ENCODE measurements at regions not wholly inside any gene's neighbourhood (a gene's known extent, or its start where the extent isn't known, plus 50 kb on each side); places are given as distances from the start of the nearest gene placed in this dataset.

- POLR2A ChIA-PET: no interaction called here
- no peak overlapping the region for H3K4me3 ChIP-seq (ENCODE audit: low read depth, low read length)
- TF ChIP-seq CTCF (IDR thresholded peaks at IDR 0.05; ENCODE audit: low read depth, low read length): no peak
- no peak overlapping the region for H3K27ac ChIP-seq (ENCODE audit: low read depth, low read length)
- CTCF ChIA-PET: interaction anchor here (1.1 kb wide), 1 partner anchor 41 kb away, joined by 4 read pairs; no protein-coding TSS in a partner anchor
- H3K27me3 ChIP-seq (ENCODE audit: control insufficient read depth, insufficient read depth, low read length): peaks cover 26% of the 10 kb centered on the region
- DNase-seq (ENCODE audit: low read depth, low spot score): no peak
- H3K9me3 ChIP-seq (ENCODE audit: control insufficient read depth, insufficient read depth, low read length): peaks cover 2% of the 10 kb centered on the region; the same call in 1 of the 2 replicates
Observed at GRCh38 chr3:184472723-184473428, 88.7 kb upstream of the EPHB3 start.

DNA sequence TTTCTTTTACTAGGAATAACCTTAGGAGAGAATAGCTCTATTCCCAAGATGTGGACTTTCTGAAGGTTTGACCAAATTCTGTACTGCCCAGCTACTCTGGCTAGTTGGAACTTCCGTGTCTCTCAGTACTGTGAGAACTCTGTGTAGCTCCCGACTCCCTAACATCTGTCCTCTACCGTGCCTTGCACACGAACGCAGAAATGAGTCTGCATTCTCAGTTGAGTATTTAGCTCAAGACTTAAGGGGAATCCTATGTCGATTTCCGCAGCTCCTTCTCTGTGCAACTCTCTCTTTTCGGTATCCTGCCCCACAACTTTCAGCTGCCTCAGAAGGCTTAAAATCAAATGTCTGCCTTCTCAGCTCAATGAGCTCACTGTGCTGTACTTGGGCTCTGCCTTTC lies 86.7 kb upstream of the EPHB3 start:
- DNase-seq (ENCODE audit: low read depth, low spot score): no peak
- Histone ChIP-seq H3K9me3 (ENCODE audit: control insufficient read depth, insufficient read depth, low read length) (peaks cover 3% of the 10 kb centered on the region; the same call in 1 of the 2 replicates), H3K27me3 (ENCODE audit: control insufficient read depth, insufficient read depth, low read length) (peaks cover 31% of the 10 kb centered on the region), H3K27ac (ENCODE audit: low read depth, low read length) (no peak overlapping the region), H3K4me3 (ENCODE audit: low read depth, low read length) (no peak overlapping the region)
- no peak for TF ChIP-seq CTCF (IDR thresholded peaks at IDR 0.05; ENCODE audit: low read depth, low read length)
- CTCF ChIA-PET: interaction anchor here (0.6 to 2.5 kb wide), 5 partner anchors 39 to 595 kb away, joined by 3 to 11 read pairs (median 4); no protein-coding TSS in a partner anchor
- POLR2A ChIA-PET: no interaction called here

- CTCF ChIA-PET: no interaction called here
- no peak overlapping the region for H3K27ac ChIP-seq (ENCODE audit: low read depth, low read length)
- POLR2A ChIA-PET: interaction anchor here (0.6 kb wide), 1 partner anchor 34 kb away, joined by 6 read pairs; no protein-coding TSS in a partner anchor
Observed at GRCh38 chr3:184477940-184478339, 83.6 kb upstream of the EPHB3 start.

GRCh38 chr3:184479426-184480126 lies 82.0 kb upstream of the EPHB3 start:
- Histone ChIP-seq H3K4me3 (ENCODE audit: low read depth, low read length) (no peak overlapping the region), H3K9me3 (ENCODE audit: control insufficient read depth, insufficient read depth, low read length) (peaks cover 3% of the 10 kb centered on the region; the same call in 1 of the 2 replicates), H3K27me3 (ENCODE audit: control insufficient read depth, insufficient read depth, low read length) (peaks cover 41% of the 10 kb centered on the region), H3K27ac (ENCODE audit: low read depth, low read length) (no peak overlapping the region)
- no peak for DNase-seq (ENCODE audit: low read depth, low spot score)
- ChIA-PET POLR2A (no interaction called here), CTCF (interaction anchor here (0.6 to 1.3 kb wide), 3 partner anchors 12 to 194 kb away, joined by 3 to 5 read pairs (median 3); no protein-coding TSS in a partner anchor)
- no peak for TF ChIP-seq CTCF (IDR thresholded peaks at IDR 0.05; ENCODE audit: low read depth, low read length)

More at GRCh38 chr3:184477940-184478339, 83.6 kb upstream of the EPHB3 start:
- DNase-seq (ENCODE audit: low read depth, low spot score): no peak
- peaks cover 3% of the 10 kb centered on the region; the same call in 1 of the 2 replicates for H3K9me3 ChIP-seq (ENCODE audit: control insufficient read depth, insufficient read depth, low read length)
- H3K27me3 ChIP-seq (ENCODE audit: control insufficient read depth, insufficient read depth, low read length): peaks cover 49% of the 10 kb centered on the region
- no peak overlapping the region for H3K4me3 ChIP-seq (ENCODE audit: low read depth, low read length)
- TF ChIP-seq CTCF (IDR thresholded peaks at IDR 0.05; ENCODE audit: low read depth, low read length): no peak

DNA sequence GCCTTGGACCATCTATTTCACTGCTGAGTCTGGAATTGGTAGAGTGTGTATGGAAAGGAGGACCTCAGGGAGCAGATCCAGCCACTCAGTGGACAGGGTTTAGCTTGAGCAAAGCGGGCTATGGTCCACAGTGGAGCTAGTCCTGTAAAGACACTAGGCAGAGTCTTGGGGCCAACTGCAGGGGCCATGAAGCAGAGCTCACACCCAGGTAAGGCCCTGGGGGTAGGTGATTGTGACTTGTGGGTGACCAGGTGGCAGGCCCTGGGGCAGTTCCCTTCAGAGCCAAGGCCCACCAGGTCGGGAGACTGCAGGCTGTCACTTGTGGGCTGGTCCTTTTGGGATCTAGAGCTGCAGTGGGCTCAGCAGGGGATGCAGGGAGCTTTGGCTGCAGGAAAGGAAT lies 80.8 kb upstream of the EPHB3 start:
- ChIA-PET POLR2A (no interaction called here), CTCF (interaction anchor here (2.0 kb wide), 1 partner anchor 12 kb away, joined by 6 read pairs; no protein-coding TSS in a partner anchor)
- no peak for DNase-seq (ENCODE audit: low read depth, low spot score)
- peaks cover 34% of the 10 kb centered on the region for H3K27me3 ChIP-seq (ENCODE audit: control insufficient read depth, insufficient read depth, low read length)
- peaks cover 3% of the 10 kb centered on the region; the same call in 1 of the 2 replicates for H3K9me3 ChIP-seq (ENCODE audit: control insufficient read depth, insufficient read depth, low read length)
- no peak overlapping the region for H3K27ac ChIP-seq (ENCODE audit: low read depth, low read length)
- TF ChIP-seq CTCF (IDR thresholded peaks at IDR 0.05; ENCODE audit: low read depth, low read length): no peak
- no peak overlapping the region for H3K4me3 ChIP-seq (ENCODE audit: low read depth, low read length)

Measured in AG04450 (cell line).